OCI-LY1 (cell line): ENCODE measurements at regions not wholly inside any gene's neighbourhood (a gene's known extent, or its start where the extent isn't known, plus 50 kb on each side); places are given as distances from the start of the nearest gene placed in this dataset.

Experiments
- EZH2 ChIP-seq: fragments of 200-600 bp; sonication (generic), shearing (Covaris generic); IDR thresholded peaks from 2 replicates; pipeline ENCODE4 v1.8.0; 2017; ENCODE audit warnings: borderline replicate concordance, mixed run types, mild to moderate bottlenecking, antibody characterized with exemption, low read length, moderate library complexity, mixed read lengths
- TF ChIP-seq, protein P1 (sequence below): fragments of 200-600 bp; sonication (generic), shearing (Covaris generic); IDR thresholded peaks from 2 replicates; pipeline ENCODE4 v1.5.1; 2017; ENCODE audit warnings: mild to moderate bottlenecking, antibody characterized with exemption, low read length, moderate library complexity, mixed read lengths

DNA sequence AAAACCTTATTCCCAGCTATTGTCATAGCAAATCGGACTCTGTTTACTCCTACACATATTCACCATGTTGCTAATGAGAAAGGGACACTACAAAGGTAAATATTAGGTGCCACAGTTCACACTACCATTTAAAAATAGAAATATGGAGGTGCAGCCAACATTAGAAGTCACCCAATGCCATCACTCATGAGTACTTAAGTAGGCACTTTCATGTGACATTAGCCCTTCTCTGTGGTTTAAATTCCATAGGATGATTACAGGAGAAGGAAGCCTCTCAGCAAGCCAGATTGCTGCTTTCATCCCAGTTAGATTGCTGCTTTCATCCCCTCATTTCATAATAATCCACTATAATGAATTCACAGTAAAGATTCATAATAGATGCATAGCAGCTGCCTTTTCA, 376.8 kb upstream of the ALCAM start:
- TF ChIP-seq, protein P1, sequence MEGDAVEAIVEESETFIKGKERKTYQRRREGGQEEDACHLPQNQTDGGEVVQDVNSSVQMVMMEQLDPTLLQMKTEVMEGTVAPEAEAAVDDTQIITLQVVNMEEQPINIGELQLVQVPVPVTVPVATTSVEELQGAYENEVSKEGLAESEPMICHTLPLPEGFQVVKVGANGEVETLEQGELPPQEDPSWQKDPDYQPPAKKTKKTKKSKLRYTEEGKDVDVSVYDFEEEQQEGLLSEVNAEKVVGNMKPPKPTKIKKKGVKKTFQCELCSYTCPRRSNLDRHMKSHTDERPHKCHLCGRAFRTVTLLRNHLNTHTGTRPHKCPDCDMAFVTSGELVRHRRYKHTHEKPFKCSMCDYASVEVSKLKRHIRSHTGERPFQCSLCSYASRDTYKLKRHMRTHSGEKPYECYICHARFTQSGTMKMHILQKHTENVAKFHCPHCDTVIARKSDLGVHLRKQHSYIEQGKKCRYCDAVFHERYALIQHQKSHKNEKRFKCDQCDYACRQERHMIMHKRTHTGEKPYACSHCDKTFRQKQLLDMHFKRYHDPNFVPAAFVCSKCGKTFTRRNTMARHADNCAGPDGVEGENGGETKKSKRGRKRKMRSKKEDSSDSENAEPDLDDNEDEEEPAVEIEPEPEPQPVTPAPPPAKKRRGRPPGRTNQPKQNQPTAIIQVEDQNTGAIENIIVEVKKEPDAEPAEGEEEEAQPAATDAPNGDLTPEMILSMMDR: no peak
- no peak for TF ChIP-seq EZH2
